Lower leg skin (tissue), 3 donors: ENCODE measurements at regions not wholly inside any gene's neighbourhood (a gene's known extent, or its start where the extent isn't known, plus 50 kb on each side); places are given as distances from the start of the nearest gene placed in this dataset.

Experiments
- CTCF ChIP-seq, 3 donors: fragments of 450-650 bp; IDR thresholded peaks; one replicate each; pipeline ENCODE4 v1.5.1; 2016; ENCODE audit warnings: antibody characterized with exemption in 3 of 3, mild to moderate bottlenecking in 3 of 3, moderate library complexity in 2 of 3
- POLR2A ChIP-seq, 2 donors: fragments of 450-650 bp; IDR thresholded peaks; one replicate each; pipeline ENCODE4 v1.6.1; 2016 to 2017; ENCODE audit warnings: antibody characterized with exemption in 2 of 2, mild to moderate bottlenecking in 1 of 2, moderate library complexity in 1 of 2

DNA sequence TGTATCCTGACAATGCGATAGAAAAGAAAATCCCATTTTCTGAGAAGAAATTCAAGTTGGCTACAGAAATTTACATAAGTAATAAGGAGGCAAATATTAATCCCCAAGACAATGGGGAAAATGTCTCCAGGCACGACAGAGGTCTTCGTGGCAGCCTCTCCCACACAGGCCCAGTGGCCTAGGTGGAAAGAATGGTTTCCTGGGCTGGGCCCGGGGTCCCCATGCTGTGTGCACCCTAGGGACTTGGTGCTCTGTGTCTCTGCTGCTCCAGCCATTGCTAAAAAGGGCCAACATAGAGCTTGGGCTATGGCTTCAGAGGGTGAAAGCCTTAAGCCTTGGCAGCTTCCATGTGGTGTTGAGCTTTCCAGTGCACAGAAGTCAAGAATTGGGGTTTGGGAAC, 102.5 kb upstream of the LYPLAL1 start:
- TF ChIP-seq CTCF (IDR thresholded peaks at IDR 0.05): no peak
- no peak for TF ChIP-seq POLR2A (IDR thresholded peaks at IDR 0.05)
